NCI-H1105 (cell line): ENCODE measurements at regions not wholly inside any gene's neighbourhood (a gene's known extent, or its start where the extent isn't known, plus 50 kb on each side); places are given as distances from the start of the nearest gene placed in this dataset.

Source experiments
- DNase-seq: peaks from one replicate; lab custom pipeline; 2025; lab: John Stamatoyannopoulos, UW

DNA sequence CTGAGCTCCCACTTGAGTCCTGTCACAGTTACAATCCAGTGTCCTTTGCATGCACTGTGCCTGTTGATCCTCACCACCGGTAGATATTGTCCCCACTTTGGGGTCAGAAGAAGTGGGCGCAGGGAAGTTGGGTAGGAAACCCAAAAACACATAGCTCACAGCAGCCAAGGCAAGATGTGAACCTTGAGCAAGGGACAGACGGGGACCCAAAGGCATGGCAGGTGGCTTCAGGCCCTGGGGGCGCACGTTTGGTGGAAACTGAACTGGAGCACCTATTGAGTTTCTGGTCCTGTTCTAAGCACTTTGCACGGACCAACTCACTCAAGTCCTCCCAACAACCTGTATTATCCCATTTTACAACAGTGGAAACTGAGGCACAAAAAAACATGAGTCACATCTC, 82.8 kb upstream of the ZNF716 start:
- DNase-seq, result no peak

DNA sequence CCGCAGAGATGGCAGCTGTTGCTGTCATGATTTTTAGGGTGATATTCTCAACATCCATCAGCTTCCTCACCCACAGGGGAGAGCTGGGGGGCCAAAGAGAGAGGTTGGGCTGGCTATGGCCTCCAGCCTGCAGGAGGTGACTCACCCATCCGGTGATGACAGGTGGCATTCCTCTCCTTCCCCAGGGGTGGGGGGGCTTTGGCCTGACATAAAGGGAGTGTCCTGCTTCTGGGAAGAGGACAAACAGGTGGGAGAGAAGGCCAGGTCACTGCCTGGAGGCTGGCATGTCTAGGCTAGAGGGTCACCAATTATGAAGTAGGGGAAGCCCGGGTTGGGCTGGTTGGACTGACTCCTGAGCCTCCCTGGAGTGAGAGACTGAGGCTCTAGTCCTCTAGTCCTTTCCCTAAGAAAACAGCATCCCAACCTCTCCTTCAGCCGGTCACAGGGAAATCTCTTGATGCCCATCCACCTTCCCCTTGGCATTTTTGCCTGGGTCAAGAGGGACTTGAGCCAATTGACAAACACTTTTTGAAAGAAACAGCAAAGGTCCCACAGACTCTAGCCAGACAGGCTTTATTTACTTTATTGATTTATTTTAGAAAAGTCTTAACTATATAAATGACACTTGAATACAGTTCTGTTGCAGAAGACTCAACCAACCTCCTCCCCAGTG, 79.8 kb upstream of the ZNF716 start:
- no peak for DNase-seq

DNA sequence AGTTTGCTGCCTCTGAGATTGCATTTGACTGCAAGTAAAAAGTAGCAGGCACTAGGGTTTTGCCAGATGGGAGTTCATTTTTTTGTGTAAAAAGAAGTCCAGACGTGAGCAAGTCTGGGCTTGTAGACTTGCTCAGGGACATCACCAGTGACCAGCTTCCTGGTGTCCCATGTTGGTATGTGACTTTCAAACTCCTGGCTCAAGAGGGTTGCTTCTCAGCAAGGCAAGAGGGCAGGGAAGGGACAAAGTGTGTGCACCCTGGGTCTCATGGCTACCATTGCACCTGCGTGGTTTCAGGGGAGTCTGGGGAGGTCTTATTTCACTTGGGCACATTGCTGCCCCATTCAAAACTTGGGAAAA, 79.3 kb upstream of the ZNF716 start:
- no peak for DNase-seq

- no peak for DNase-seq
Measured at GRCh38 chr7:57375783-57376182, 74.2 kb upstream of the ZNF716 start.

DNA sequence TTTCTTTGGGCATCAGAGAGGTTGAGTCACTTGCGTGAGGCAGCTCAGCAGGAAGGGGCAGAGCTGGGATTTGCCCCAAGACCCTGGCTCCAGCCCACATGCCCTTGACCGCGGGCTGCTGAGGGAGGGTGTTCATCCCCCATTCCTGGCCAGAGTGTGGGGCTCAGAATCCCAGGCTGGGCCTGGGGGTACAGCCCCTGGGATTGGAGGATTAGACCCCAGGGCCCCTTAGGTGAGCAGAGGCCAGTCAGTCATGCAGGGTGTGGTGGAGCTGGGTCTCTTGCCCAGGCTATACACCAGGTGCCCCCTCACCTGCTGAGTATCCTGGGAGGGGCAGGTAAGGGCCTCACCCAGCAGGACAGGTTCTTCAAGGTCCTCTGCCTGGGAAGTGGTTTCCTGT, 68.4 kb upstream of the ZNF716 start:
- DNase-seq, result no peak

DNA sequence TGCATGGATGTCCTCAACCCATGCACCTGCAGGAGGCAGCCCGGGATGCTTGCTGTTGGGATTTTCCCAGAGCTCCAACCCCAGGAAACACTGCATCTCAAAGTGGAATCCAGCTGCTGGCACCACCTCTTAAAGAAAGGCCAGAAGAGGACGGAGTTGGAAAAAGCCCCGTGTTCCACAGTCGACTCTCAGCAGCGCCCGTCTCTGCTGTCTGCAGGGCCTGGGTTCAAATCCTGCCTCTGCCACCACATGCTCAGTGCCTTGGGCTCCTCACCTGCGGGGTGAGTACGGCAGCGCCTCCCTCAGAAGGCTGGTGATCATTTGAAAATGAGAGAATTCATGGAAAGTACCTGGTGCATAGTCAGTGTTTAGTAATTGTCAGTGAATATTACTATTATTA, 65.6 kb upstream of the ZNF716 start:
- DNase-seq, result no peak

DNA sequence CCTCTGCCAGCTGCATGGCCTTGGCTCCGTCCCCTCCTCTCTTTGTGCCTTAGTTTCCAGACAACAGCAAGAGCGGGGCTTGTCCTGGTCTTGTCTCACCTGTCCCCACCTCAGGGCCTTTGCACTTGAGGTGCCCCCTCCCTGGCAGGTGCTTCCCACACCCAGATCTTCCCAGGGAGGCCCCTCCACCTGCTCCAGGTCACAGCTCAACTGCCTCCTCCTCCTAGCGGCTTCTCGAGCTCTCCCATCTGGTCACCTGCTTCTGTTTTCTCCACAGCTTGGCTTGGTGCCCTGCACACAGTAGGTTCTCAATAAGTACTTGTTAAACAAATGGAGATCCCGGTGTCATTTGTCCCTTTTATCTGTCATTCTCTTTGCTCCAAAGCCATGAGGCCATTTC, 64.3 kb upstream of the ZNF716 start:
- DNase-seq, result no peak

DNA sequence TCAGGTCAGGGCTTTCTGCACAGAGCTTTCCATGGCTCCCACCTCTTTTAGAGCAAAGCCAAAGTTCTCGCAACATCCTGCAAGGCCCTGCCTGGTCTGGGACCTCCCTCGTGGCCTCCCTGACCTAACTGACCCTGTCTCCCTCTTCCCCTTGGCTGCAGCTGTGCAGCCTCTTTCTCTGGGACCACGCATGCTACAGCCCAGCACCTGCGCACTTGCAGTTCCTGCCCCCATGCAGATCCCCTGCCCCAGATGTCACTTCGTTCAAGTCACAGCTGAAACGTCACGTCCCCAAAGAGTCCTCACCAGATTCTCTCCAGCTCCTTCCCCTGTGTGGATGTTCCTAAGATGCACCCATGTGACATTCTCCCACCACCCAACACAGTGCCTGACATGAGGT, 61.2 kb upstream of the ZNF716 start:
- no peak for DNase-seq

- no peak for DNase-seq
Measured at GRCh38 chr7:57398548-57398947, 51.4 kb upstream of the ZNF716 start.

DNA sequence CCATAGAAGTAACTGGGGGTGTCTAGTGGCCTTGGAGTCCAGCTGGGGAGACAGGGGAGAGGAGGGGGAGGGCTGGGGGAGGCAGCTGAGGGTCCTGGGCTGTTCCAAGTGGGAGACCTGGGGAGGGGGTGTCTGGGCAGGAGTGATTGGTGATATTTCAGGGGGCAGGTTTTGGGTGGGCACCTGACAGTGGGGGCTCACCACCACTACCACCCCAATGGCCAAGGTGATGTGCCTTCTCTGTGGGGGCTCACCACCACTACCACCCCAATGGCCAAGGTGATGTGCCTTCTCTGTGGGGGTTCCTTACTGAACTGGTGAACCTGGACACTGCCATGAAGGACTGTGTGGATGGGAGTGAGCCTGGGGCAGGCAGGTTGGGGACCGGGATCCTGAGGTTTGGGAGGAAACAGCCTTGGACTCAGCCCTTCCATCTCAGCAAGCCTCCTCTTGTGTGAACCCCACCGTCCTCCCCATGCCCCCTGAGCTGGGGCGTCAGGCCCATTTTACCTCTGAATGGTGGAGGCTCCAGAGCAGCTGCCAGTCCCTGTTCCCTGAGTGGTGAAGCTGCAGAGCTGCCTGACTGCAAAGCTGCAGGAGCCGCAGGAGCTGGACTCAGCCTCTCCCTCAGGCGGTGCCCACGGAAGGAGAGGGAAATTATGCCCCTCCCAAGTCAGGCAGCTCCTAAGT, 50.6 kb upstream of the ZNF716 start:
- DNase-seq, result no peak

DNA sequence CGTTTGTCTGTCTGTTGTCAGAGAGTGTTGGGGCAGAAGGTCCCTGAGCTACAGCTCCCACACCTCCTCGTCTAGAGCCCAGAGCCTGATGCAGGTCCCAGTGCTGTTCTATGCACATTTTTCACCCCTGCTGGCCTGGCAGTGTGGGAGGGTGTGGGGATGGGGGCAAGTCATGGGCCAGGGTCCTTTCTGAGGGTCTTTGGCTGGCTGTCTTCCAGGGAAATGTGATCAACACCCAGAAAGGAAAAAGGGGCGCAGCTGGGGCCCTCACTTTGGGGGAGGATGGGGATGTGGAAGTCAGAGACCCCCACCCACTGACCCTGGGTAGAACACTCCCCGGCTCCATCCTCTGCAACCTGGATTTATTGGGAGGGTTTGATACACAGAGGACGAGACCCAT, 50.0 kb upstream of the ZNF716 start:
- DNase-seq, result no peak
